ENCODE measurements at regions not wholly inside any gene's neighbourhood (a gene's known extent, or its start where the extent isn't known, plus 50 kb on each side); places are given as distances from the start of the nearest gene placed in this dataset.

- TF ChIP-seq, protein P1, sequence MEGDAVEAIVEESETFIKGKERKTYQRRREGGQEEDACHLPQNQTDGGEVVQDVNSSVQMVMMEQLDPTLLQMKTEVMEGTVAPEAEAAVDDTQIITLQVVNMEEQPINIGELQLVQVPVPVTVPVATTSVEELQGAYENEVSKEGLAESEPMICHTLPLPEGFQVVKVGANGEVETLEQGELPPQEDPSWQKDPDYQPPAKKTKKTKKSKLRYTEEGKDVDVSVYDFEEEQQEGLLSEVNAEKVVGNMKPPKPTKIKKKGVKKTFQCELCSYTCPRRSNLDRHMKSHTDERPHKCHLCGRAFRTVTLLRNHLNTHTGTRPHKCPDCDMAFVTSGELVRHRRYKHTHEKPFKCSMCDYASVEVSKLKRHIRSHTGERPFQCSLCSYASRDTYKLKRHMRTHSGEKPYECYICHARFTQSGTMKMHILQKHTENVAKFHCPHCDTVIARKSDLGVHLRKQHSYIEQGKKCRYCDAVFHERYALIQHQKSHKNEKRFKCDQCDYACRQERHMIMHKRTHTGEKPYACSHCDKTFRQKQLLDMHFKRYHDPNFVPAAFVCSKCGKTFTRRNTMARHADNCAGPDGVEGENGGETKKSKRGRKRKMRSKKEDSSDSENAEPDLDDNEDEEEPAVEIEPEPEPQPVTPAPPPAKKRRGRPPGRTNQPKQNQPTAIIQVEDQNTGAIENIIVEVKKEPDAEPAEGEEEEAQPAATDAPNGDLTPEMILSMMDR (IDR thresholded peaks at IDR 0.05) = no peak
- no peak for TF ChIP-seq EP300 (IDR thresholded peaks at IDR 0.05)
Observed at GRCh38 chr13:64051278-64051677, 2635.6 kb upstream of the PCDH20 start.

All from gastroesophageal sphincter (tissue), 3 donors.